ENCODE measurements at regions not wholly inside any gene's neighbourhood (a gene's known extent, or its start where the extent isn't known, plus 50 kb on each side); places are given as distances from the start of the nearest gene placed in this dataset.
A peak's percentile ranks its signal among the peaks of the same experiment; 100 is the strongest.
"Not testable (repeated sequence)": the region's sequence is repeated elsewhere in the genome, so short reads cannot be mapped to it uniquely, and the experiment has no call there.

GRCh38 chr21:31531967-31532366 lies 127.5 kb upstream of the SOD1 start:
- no peak for DNase-seq (ENCODE audit: low read depth, low spot score)

GRCh38 chr21:31530897-31531705 lies 128.4 kb upstream of the SOD1 start:
- peak; percentile 60 for DNase-seq (ENCODE audit: low read depth, low spot score)

- DNase-seq (ENCODE audit: low read depth, low spot score): no peak
Observed at GRCh38 chr21:31530364-31530763, 129.1 kb upstream of the SOD1 start.

DNA sequence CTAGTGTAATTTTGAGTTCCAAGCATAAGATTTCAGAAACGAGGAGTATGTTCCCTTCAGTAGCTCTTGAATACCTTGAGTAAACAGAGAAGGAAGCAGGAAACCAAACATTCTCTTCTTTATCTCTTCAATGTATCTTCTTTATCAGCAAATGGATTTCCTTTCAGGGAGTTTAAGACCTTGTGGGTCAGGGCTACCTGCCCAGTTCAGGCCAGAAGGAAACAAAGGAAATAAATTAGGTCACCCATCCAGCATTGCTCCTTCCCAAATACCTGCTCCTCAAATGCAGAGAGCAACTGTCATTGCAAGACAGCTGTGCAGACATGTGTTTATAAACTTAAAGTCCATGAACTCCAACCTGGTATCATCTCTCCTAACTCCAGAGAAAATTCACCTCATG lies 130.1 kb upstream of the SOD1 start:
- DNase-seq (ENCODE audit: low read depth, low spot score): no peak

DNA sequence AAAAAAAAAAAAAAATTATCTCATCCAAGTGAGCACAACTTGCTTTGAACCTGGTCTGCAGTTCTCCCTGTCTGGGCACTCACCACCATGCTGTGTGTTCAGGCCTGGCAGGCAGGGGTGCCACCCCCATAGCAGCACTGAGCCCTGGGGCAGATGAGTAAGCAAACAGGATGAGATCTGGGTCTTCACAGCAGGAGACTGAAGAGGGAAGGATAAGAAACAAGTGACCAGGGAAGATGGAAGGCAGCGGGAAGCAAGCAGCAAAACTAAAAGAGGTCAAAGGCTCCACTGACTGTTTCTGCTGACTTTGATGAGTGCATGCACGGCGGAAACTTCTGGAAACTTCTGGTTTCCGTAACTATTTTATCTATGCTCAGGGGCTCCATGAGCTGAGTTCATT lies 133.5 kb upstream of the SOD1 start:
- no peak for DNase-seq (ENCODE audit: low read depth, low spot score)

DNA sequence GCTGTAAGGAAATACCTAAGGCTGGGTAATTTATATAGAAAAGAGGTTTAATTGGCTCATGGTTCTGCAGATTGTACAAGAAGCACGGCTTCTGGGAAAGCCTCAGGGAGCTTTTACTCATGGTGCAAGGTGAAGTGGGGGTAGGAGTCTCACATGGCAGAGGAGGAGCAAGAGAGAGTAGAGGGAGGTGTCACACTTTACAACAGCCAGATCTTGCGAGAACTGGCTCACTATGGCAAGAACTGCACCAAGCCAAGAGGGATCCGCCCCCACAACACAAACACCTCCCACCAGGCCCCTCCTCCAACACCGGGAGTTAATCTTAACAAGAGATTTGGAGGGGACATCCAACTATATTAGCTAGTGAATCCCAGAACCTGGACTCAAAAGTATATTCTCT lies 135.4 kb upstream of the SOD1 start:
- DNase-seq (ENCODE audit: low read depth, low spot score): no peak

- no peak for DNase-seq (ENCODE audit: low read depth, low spot score)
Observed at GRCh38 chr21:31521515-31521914, 138.0 kb upstream of the SOD1 start.

- peak; percentile 86 for DNase-seq (ENCODE audit: low read depth, low spot score)
Observed at GRCh38 chr21:31520561-31521098, 138.9 kb upstream of the SOD1 start.

DNA sequence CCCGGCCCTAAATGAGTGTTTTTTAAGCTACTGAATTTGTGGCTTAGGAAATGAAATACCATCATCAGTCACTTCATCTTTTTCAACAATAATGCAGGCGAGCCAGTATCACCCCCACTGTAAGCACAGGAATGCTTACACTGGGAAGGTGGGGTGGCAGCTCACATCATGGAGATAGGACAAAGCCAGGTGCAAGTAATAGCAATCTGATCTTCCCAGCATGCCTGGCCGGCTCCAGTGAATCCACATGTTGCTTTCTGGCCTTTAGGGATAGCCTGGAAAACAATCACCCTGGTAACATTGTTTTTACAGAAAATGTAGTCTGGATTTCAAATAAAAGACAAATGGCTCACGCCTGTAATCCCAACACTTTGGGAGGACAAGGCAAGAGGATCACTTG lies 140.9 kb upstream of the SOD1 start:
- no peak for DNase-seq (ENCODE audit: low read depth, low spot score)

- DNase-seq (ENCODE audit: low read depth, low spot score): no peak
Observed at GRCh38 chr21:31517664-31518414, 141.7 kb upstream of the SOD1 start.

DNA sequence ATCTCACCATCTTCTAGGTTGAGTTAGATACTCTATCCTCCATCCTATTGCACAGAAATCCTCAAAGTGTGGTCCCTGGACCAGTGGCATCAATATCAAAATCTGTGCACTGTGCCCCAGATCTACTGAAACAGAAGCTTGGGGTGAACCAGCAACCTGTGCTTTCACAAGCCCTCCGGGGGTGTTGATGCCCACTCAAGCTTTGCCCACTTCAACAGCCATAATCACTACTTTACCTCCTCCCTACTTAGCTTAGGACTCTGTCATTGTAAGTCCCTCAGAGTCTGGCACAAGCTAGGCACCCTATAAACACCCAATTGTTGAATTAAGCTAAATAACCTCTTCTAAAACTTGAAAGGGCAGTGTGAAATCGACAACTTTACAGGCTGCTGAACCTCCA lies 144.2 kb upstream of the SOD1 start:
- no peak for DNase-seq (ENCODE audit: low read depth, low spot score)

DNA sequence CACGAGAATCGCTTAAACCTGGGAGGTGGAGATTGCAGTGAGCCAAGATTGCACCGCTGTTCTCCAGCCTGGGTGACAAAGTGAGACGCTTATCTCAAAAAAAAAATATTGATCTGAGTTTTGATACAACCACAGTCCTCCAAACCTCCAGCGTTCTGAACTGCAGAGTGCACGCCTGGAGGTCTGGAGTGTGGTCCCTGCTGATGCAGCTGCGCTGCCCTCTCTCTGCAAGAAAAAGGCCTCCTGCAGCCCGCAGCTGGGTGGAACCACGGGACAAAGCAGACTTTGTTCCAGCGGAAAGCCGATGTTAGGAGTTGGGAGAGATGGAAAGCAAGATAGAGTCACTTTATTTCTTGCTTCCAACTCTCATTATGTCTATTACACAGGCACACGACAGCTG lies 144.9 kb upstream of the SOD1 start:
- DNase-seq (ENCODE audit: low read depth, low spot score): peak; percentile 62

- DNase-seq (ENCODE audit: low read depth, low spot score): not testable (repeated sequence)
Observed at GRCh38 chr21:31513541-31513940, 146.0 kb upstream of the SOD1 start.

- DNase-seq (ENCODE audit: low read depth, low spot score): not testable (repeated sequence)
Observed at GRCh38 chr21:31511999-31512398, 147.5 kb upstream of the SOD1 start.

GRCh38 chr21:31511258-31511657 lies 148.2 kb upstream of the SOD1 start:
- DNase-seq (ENCODE audit: low read depth, low spot score): no peak

DNA sequence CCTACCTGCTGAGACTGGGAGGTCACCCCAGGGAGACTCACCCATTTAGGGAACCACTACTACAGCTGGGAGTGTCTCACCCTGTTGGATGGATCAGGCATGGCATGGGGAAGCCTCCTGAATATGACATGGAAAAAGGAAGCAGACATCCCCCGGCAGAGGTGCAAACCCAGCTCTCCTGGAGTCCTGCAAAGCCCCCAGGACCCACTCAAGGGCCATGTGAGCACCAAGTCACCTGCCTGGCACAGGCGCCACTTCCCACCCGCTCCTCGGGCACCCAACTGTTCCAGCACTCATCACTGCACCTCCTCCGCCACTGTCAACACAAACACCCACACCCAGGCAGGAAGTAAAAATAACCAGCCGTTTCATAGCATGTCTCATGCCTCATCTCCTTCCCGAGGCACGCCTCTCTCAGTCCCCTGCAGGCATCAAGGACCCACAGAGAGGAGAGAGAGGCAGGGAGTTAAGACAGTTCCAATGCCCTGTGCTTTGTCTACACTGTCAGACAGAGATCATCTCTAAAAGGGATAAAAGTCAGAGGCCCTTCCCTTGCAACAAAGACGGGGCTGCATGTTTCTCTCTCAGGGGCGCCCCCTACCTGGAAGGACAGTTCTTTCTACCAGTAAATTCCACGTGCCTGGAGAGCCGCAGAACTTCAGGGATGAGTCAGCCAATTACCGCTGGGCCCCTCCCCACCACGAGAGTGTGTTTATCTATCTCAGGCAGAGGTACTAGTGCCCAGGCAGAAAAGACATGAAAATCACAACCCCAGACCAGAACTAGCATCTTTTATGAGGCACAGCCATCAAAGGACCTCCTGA lies 150.1 kb upstream of the SOD1 start:
- DNase-seq (ENCODE audit: low read depth, low spot score): peak; percentile 55

DNA sequence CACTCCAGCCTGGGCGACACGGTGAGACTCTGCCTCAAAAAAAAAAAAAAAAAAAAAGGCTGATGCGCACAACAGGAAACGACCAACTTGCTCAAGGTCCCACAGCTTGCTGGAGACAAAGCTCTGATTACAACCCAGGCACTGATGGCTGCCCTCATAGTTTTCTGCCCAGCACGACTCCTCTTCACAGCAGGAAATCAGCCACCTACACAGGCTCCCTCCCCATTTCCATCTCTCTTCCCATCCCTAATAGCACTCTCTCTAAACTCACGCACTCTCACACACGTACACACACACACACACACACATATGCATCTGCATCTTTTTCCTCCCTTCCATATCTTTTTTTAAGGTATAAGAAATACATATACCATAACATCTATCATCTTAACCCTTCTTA lies 153.5 kb upstream of the SOD1 start:
- DNase-seq (ENCODE audit: low read depth, low spot score): no peak

DNA sequence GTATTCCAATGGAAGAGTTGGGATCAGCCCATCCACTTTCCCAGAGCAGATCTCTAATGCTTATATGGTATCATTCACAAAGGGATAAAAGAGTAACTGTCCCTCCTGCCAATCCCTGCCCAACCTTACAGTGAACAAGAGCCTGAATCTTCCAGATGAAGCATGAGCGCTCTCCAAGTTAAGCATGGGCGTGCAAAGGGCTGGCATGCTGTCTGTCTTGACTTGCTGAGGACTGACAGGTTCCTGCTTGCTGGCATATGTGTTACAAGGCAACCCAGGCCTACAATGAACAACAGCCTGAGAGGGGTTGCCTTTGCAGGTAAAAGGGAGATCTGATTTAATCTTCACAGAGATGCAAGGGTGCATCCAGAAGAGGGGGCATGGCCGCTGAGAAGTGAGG lies 155.6 kb upstream of the SOD1 start:
- no peak for DNase-seq (ENCODE audit: low read depth, low spot score)

DNA sequence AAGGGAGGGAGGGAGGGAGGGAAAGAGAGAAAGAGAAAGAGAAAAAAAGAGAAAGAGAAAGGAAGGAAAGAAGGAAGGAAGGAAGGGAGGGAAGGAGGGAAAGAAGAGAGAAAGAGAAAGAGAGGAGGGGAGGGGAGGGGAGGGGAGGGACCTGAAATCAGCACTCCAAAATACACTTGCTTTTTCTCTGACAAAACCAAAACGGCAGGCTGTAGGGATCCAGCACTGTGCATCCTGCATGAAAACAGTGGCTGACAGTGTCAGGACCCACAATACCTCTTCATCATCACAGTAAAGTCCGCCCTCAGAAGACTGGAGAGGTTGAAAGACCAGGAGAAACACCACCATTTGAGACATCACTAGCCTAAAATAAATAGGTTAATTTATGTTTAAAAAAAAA lies 156.0 kb upstream of the SOD1 start:
- DNase-seq (ENCODE audit: low read depth, low spot score): no peak

DNA sequence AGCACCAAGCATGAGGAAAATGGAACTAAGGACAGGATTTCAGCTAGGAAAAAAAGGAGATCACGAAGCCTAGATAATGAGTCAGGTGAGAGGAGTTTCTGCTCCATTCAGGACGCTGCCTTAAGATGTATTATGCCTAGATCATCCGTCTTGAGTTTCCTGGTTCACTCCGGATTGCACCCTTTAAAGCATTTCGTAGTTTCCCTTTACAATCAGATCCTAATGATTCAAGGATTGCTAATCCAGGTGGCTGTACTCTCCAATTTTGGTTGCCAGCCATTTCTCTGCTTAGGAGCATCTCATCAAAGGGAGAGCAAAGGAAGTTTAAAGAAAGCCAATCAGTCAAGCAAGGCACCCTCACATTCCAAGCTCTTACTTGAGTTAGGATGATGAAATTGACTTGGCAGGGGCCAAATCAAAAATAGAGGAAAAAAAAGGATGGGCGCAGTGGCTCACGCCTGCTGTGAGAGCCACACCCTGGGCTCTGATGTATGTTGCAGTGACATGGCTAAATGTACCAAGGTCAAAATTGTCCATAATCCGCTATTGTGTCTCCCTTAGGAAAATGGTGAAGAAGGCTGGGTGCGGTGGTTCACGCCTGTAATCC lies 156.9 kb upstream of the SOD1 start:
- no peak for DNase-seq (ENCODE audit: low read depth, low spot score)

GRCh38 chr21:31501926-31502325 lies 157.6 kb upstream of the SOD1 start:
- no peak for DNase-seq (ENCODE audit: low read depth, low spot score)

- DNase-seq (ENCODE audit: low read depth, low spot score): no peak
Observed at GRCh38 chr21:31500982-31501381, 156.9 kb upstream of the TIAM1 start.

Data from astrocyte of the hippocampus (primary cell).